HEK293 (cell line): ENCODE measurements at regions not wholly inside any gene's neighbourhood (a gene's known extent, or its start where the extent isn't known, plus 50 kb on each side); places are given as distances from the start of the nearest gene placed in this dataset.
"Not testable (repeated sequence)": the region's sequence is repeated elsewhere in the genome, so short reads cannot be mapped to it uniquely, and the experiment has no call there.

Experiments used
- CTCF ChIA-PET: fragments of 350-600 bp; formaldehyde crosslinking; extraction: SDS; loops from one replicate; lab custom pipeline; 2021; ENCODE audit warnings: antibody characterized with exemption; lab: Yijun Ruan, JAX
- POLR2A ChIA-PET: fragments of 300-600 bp; formaldehyde crosslinking; extraction: SDS; loops from one replicate; lab custom pipeline; 2020; ENCODE audit warnings: antibody characterized with exemption, inconsistent platforms; lab: Yijun Ruan, JAX
- H3K27ac ChIP-seq: fragments of 200-500 bp; sonication (Bioruptor generic); 2 replicates; pipeline ENCODE4 v1.5.1; 2014; ENCODE audit warnings: low read depth, low read length, control low read depth, inconsistent platforms; ENCODE audit errors: extremely low read depth
- H3K36me3 ChIP-seq, 2 experiments: fragments of 200-500 bp in 1 of 2; sonication (Bioruptor generic) in 1 of 2; 1 replicate in 1 of 2; 2 replicates in 1 of 2; pipeline ENCODE4 v1.5.1; 2014 to 2017; ENCODE audit warnings: inconsistent platforms in 2 of 2, low read length in 2 of 2; ENCODE audit not compliant: control insufficient read depth in 2 of 2, insufficient read depth in 1 of 2
- H3K4me1 ChIP-seq: fragments of 200-500 bp; sonication (Bioruptor generic); 2 replicates; pipeline ENCODE4 v1.5.1; 2014; ENCODE audit warnings: mild to moderate bottlenecking, low read length, inconsistent platforms; ENCODE audit not compliant: control insufficient read depth, insufficient read depth
- H3K4me3 ChIP-seq: 2 replicates; pipeline ENCODE4 v1.5.1; 2011; ENCODE audit warnings: low read depth, mild to moderate bottlenecking, control low read depth, low read length, moderate library complexity
- H3K9me3 ChIP-seq: fragments of 200-500 bp; sonication (Bioruptor generic); 2 replicates; pipeline ENCODE4 v1.5.1; 2014; ENCODE audit warnings: low read depth, low read length, inconsistent platforms; ENCODE audit not compliant: control insufficient read depth, insufficient read depth
- BCL11A ChIP-seq: fragments of 450-650 bp; formaldehyde crosslinking; IDR thresholded peaks from 2 replicates; pipeline ENCODE4 v1.5.1; 2016; ENCODE audit warnings: low read depth, missing biosample characterization, missing genetic modification characterization
- GLI2 ChIP-seq: fragments of 450-650 bp; formaldehyde crosslinking; IDR thresholded peaks from 2 replicates; pipeline ENCODE4; 2017; ENCODE audit warnings: missing biosample characterization, missing genetic modification characterization, low read depth, borderline replicate concordance
- GLI4 ChIP-seq: fragments of 450-650 bp; formaldehyde crosslinking; IDR thresholded peaks from 2 replicates; pipeline ENCODE4 v1.5.1; 2016; ENCODE audit warnings: missing biosample characterization, missing genetic modification characterization
- GLIS2 ChIP-seq: fragments of 450-650 bp; formaldehyde crosslinking; IDR thresholded peaks from 2 replicates; pipeline ENCODE4 v1.5.1; 2016; ENCODE audit warnings: missing biosample characterization, missing genetic modification characterization
- PRDM1 ChIP-seq: fragments of 450-650 bp; formaldehyde crosslinking; IDR thresholded peaks from 2 replicates; pipeline ENCODE4; 2016; ENCODE audit warnings: missing biosample characterization, missing genetic modification characterization
- SP2 ChIP-seq: fragments of 450-650 bp; formaldehyde crosslinking; IDR thresholded peaks from 2 replicates; pipeline ENCODE4 v1.5.1; 2016; ENCODE audit warnings: missing biosample characterization, missing genetic modification characterization
- ZFP69B ChIP-seq: fragments of 450-650 bp; formaldehyde crosslinking; IDR thresholded peaks from 2 replicates; pipeline ENCODE4 v1.5.1; 2016; ENCODE audit warnings: missing biosample characterization, missing genetic modification characterization
- ZNF112 ChIP-seq: fragments of 450-650 bp; formaldehyde crosslinking; IDR thresholded peaks from 2 replicates; pipeline ENCODE4 v1.5.0; 2017; ENCODE audit warnings: missing biosample characterization, missing genetic modification characterization
- ZNF175 ChIP-seq: fragments of 450-650 bp; formaldehyde crosslinking; IDR thresholded peaks from 2 replicates; pipeline ENCODE4 v1.5.1; 2016; ENCODE audit warnings: missing biosample characterization, missing genetic modification characterization
- ZNF214 ChIP-seq: fragments of 450-650 bp; formaldehyde crosslinking; IDR thresholded peaks from 2 replicates; pipeline ENCODE4 v1.5.1; 2017; ENCODE audit warnings: missing biosample characterization, mild to moderate bottlenecking, missing genetic modification characterization, borderline replicate concordance
- ZNF24 ChIP-seq: fragments of 450-650 bp; formaldehyde crosslinking; IDR thresholded peaks from 2 replicates; pipeline ENCODE4 v1.5.1; 2016; ENCODE audit warnings: missing biosample characterization, missing genetic modification characterization
- ZNF248 ChIP-seq: fragments of 450-650 bp; formaldehyde crosslinking; IDR thresholded peaks from 2 replicates; pipeline ENCODE4 v1.5.1; 2017; ENCODE audit warnings: missing biosample characterization, missing genetic modification characterization
- ZNF302 ChIP-seq: fragments of 450-650 bp; formaldehyde crosslinking; IDR thresholded peaks from 2 replicates; pipeline ENCODE4 v1.5.1; 2016; ENCODE audit warnings: missing biosample characterization, missing genetic modification characterization, low read depth
- ZNF561 ChIP-seq: fragments of 450-650 bp; IDR thresholded peaks from 2 replicates; pipeline ENCODE4 v1.5.1; 2018; ENCODE audit warnings: missing biosample characterization, missing genetic modification characterization, borderline replicate concordance
- ZNF747 ChIP-seq: fragments of 450-650 bp; formaldehyde crosslinking; IDR thresholded peaks from 2 replicates; pipeline ENCODE4 v1.5.1; 2016; ENCODE audit warnings: missing biosample characterization, missing genetic modification characterization
- ZSCAN23 ChIP-seq: fragments of 450-650 bp; formaldehyde crosslinking; IDR thresholded peaks from 2 replicates; pipeline ENCODE4 v1.5.1; 2016; ENCODE audit warnings: missing biosample characterization, missing genetic modification characterization
- TF ChIP-seq, protein P1 (sequence below): fragments of 450-650 bp; formaldehyde crosslinking; IDR thresholded peaks from 2 replicates; pipeline ENCODE4 v1.5.1; 2016; ENCODE audit warnings: missing biosample characterization, missing genetic modification characterization
- TF ChIP-seq, protein P2 (sequence below): fragments of 450-650 bp; formaldehyde crosslinking; IDR thresholded peaks from 2 replicates; pipeline ENCODE4 v1.5.1; 2016; ENCODE audit warnings: missing biosample characterization, missing genetic modification characterization
- TF ChIP-seq, protein P3 (sequence below): fragments of 450-650 bp; formaldehyde crosslinking; IDR thresholded peaks from 2 replicates; pipeline ENCODE4 v1.5.1; 2016; ENCODE audit warnings: missing biosample characterization, missing genetic modification characterization, low read depth

DNA sequence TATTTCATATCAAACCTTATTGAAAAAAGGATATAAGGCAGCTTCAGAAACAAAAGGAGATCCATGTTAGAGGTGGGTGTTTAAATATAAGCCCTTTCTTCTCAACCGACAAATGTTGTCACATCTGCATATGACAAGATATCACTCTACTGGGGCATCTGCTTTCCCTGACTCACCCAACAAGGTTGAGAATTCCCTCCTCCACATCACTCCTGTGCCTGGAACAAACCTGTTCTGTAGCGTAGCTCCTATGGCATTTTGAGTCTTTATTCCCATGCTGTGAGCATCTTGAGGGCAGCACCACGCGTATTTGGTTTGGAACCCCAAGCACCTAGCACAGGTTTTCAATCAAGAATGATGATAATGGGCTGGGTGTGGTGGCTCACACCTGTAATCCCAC, 59.4 kb upstream of the ZFHX3 start (continued):
- TF ChIP-seq ZNF214 (no peak), BCL11A (tag by site-specific recombination) (no peak), GLIS2 (no peak), ZNF175 (tag by site-specific recombination) (no peak), ZNF561 (tag by site-specific recombination) (no peak), ZNF747 (tag by site-specific recombination) (no peak)
- TF ChIP-seq, all 188 proteins: peak for 0

DNA sequence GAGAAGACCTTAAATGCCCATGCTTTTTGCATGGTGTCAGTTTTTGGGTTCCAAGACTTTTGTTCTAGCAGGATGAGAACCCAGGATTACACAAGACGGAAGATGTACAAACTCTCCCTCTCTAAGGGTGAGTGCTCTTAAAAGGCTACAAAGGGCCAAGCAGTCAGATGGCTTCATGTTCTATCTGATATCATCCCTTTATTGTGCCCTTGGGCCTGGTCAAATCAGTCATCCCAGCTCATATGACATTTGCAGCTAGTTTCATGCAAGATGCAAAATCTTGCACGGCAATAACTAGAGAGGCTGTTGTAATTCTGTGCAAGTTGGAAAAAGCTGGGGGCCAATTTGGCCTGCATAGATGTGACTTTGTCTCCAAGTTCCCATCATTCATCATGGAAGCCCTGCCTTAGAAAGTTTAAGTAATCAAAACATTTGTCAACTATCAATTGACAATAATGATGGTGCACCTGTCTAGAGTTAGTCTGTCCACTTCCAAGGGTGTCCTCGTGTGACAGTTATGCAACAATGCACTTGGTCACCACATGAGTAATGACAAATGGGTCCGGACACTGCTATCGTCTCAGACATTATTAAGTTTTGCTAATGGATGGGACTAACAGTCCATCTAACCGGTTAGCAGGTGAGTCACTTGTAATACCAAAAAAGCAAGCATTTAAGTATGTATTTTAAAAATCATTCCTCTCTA, 58.6 kb upstream of the ZFHX3 start:
- H3K4me1 ChIP-seq, result no peaks in the 10 kb centered on the region
- ChIA-PET CTCF (interaction anchor here (1.0 kb wide), 1 partner anchor 10 kb away, joined by 3 read pairs; no protein-coding TSS in a partner anchor), POLR2A (no interaction called here)
- no peak overlapping the region for H3K4me3 ChIP-seq
- no peaks in the 10 kb centered on the region for H3K9me3 ChIP-seq
- TF ChIP-seq ZFP69B (no peak), ZNF248 (tag by site-specific recombination) (no peak), ZNF24 (tag by site-specific recombination) (no peak), GLI2 (no peak), GLI4 (tag by site-specific recombination) (no peak), SP2 (tag by site-specific recombination) (no peak), ZNF302 (tag by site-specific recombination) (no peak), PRDM1 (tag by site-specific recombination) (no peak), ZSCAN23 (tag by site-specific recombination) (no peak)
- TF ChIP-seq, protein P1, sequence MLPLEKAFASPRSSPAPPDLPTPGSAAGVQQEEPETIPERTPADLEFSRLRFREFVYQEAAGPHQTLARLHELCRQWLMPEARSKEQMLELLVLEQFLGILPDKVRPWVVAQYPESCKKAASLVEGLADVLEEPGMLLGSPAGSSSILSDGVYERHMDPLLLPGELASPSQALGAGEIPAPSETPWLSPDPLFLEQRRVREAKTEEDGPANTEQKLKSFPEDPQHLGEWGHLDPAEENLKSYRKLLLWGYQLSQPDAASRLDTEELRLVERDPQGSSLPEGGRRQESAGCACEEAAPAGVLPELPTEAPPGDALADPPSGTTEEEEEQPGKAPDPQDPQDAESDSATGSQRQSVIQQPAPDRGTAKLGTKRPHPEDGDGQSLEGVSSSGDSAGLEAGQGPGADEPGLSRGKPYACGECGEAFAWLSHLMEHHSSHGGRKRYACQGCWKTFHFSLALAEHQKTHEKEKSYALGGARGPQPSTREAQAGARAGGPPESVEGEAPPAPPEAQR (tag by site-specific recombination), result no peak
- TF ChIP-seq, protein P2, sequence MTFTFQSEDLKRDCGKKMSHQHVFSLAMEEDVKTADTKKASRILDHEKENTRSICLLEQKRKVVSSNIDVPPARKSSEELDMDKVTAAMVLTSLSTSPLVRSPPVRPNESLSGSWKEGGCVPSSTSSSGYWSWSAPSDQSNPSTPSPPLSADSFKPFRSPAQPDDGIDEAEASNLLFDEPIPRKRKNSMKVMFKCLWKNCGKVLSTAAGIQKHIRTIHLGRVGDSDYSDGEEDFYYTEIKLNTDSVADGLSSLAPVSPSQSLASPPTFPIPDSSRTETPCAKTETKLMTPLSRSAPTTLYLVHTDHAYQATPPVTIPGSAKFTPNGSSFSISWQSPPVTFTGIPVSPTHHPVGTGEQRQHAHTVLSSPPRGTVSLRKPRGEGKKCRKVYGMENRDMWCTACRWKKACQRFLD, result no peak
- H3K36me3 ChIP-seq, result no peaks in the 10 kb centered on the region
- H3K27ac ChIP-seq, result no peak overlapping the region

DNA sequence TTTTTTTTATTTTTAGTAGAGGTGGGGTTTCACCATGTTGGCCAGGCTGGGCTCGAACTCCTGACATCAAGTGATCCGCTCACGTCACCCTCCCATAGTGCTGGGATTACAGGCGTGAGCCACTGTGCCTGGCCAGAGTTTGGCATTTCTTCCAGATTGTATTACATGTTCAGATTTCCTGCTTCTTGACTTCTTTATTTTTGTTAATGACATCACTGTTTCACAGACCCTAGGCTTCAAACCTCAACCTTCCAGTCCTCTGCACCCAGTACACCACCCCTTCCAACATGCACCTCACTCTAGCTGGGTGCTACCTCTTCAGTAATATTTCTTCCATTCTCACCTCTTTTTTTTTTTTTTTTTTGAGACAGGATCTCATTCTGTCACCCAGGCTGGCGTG, 53.6 kb upstream of the ZFHX3 start:
- no peak overlapping the region for H3K4me3 ChIP-seq
- ChIA-PET CTCF (no interaction called here), POLR2A (no interaction called here)
- H3K27ac ChIP-seq, result no peak overlapping the region
- H3K36me3 ChIP-seq, result no peaks in the 10 kb centered on the region
- TF ChIP-seq, protein P3, sequence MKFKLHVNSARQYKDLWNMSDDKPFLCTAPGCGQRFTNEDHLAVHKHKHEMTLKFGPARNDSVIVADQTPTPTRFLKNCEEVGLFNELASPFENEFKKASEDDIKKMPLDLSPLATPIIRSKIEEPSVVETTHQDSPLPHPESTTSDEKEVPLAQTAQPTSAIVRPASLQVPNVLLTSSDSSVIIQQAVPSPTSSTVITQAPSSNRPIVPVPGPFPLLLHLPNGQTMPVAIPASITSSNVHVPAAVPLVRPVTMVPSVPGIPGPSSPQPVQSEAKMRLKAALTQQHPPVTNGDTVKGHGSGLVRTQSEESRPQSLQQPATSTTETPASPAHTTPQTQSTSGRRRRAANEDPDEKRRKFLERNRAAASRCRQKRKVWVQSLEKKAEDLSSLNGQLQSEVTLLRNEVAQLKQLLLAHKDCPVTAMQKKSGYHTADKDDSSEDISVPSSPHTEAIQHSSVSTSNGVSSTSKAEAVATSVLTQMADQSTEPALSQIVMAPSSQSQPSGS (tag by site-specific recombination), result peak; percentile 89
- no peak for TF ChIP-seq ZNF112
- no peaks in the 10 kb centered on the region for H3K9me3 ChIP-seq
- peaks cover 2% of the 10 kb centered on the region; the same call in 1 of the 2 replicates for H3K4me1 ChIP-seq

DNA sequence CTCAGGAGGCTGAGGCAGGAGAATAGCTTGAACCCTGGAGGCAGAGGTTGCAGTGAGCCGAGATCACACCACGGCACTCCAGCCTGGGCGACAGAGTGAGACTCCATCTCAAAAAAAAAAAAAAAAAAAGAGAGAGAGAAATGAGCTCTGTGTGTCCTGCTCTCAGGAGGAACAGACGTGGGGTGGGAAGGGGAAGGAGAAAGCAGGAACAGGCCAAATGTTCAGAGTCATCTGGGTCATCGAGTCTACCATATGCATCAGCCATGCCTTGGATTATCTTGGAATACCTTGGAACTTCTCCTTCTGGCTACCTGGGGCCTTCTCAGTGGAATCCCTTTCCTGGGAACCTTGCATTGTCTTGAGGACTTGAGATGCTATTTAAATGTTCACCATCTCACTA, 51.7 kb upstream of the ZFHX3 start:
- H3K9me3 ChIP-seq, H3K36me3 ChIP-seq, H3K4me3 ChIP-seq, H3K27ac ChIP-seq, POLR2A ChIA-PET: not testable (repeated sequence)
- CTCF ChIA-PET, result interaction anchor here (0.5 to 1.1 kb wide), 2 partner anchors 77 to 700 kb away, joined by 3 to 4 read pairs; no protein-coding TSS in a partner anchor
- H3K4me1 ChIP-seq, result peaks cover 18% of the 10 kb centered on the region
